ENCODE measurements at regions not wholly inside any gene's neighbourhood (a gene's known extent, or its start where the extent isn't known, plus 50 kb on each side); places are given as distances from the start of the nearest gene placed in this dataset.

DNA sequence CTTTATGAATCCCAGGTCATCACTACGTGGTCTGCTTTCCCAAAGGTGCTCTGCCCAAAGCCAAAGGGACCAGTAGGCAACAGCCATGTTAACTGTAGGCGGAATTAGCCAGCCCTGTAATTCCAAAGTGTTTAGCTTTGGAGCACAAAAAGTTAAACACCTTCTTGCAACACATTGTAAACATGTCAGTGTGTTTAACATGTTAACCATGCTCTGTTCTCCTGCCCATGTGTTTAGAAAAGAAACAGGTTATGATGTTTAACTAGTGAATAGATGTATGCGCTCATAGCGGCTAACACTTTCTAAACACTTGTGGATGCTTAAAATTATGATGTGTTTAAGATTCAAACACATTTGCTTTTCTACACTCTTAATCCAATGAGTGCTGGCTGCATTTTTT lies 292.4 kb downstream of the SRBD1 start:
- Histone ChIP-seq H3K9ac (ENCODE audit: low read length) (no peak overlapping the region), H4K20me1 (ENCODE audit: insufficient read depth, low read length) (no peaks in the 10 kb centered on the region), H3K36me3 (replicated peaks; ENCODE audit: low read depth, low read length) (no peaks in the 10 kb centered on the region), H3K9me3 (ENCODE audit: insufficient read depth, low read length) (no peaks in the 10 kb centered on the region), H2AFZ (ENCODE audit: low read depth, low read length) (no peak overlapping the region), H3K4me2 (ENCODE audit: low read length) (no peak overlapping the region), H3K4me3 (ENCODE audit: low read length) (no peak overlapping the region), H3K79me2 (ENCODE audit: low read length) (no peaks in the 10 kb centered on the region), H3K4me1 (ENCODE audit: low read length) (no peaks in the 10 kb centered on the region), H3K27ac (ENCODE audit: low read length) (no peak overlapping the region), H3K27me3 (ENCODE audit: low read depth, low read length) (no peaks in the 10 kb centered on the region)
- TF ChIP-seq, protein P1, sequence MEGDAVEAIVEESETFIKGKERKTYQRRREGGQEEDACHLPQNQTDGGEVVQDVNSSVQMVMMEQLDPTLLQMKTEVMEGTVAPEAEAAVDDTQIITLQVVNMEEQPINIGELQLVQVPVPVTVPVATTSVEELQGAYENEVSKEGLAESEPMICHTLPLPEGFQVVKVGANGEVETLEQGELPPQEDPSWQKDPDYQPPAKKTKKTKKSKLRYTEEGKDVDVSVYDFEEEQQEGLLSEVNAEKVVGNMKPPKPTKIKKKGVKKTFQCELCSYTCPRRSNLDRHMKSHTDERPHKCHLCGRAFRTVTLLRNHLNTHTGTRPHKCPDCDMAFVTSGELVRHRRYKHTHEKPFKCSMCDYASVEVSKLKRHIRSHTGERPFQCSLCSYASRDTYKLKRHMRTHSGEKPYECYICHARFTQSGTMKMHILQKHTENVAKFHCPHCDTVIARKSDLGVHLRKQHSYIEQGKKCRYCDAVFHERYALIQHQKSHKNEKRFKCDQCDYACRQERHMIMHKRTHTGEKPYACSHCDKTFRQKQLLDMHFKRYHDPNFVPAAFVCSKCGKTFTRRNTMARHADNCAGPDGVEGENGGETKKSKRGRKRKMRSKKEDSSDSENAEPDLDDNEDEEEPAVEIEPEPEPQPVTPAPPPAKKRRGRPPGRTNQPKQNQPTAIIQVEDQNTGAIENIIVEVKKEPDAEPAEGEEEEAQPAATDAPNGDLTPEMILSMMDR (IDR thresholded peaks at IDR 0.05; ENCODE audit: low read depth, low read length): no peak
- TF ChIP-seq EZH2phosphoT487 (IDR thresholded peaks at IDR 0.05; ENCODE audit: low read depth): no peak

DNA sequence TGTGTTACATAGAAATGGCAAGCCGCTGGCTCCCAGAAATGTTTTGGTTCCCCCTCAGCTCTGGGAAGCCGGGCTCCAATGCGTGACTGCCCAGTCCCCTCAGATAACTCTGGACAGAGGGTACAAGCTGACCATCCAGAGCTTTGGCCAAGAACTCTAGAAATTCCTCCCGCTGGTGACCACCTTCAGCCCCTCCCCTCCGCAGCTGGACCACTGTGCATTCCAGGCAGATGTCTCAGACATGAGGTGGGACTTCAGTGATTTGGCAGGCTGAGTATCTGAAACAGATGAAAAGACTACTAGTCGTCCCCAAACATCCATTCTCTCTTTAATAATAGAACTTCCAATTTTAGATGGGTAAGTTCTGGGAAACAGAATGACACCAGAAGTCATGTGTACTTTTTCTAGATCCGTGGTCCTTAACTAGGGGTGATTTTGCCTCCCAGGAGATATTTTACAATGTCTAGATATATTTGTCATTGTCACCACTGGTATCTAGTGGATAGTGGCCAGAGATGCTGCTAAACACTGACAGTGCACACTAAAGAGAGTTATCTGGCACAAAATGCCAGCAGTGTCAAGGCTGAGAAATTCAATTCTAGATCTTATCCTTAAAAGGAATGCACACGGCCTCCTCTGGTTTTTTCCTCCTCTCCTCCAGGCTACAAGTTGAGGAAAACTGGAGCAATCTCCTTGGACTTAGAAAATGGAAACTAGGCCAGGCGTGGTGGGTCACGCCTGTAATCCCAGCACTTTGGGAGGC lies 294.3 kb downstream of the SRBD1 start:
- Histone ChIP-seq H3K27me3 (ENCODE audit: low read depth, low read length) (no peaks in the 10 kb centered on the region), H3K9me3 (ENCODE audit: insufficient read depth, low read length) (no peaks in the 10 kb centered on the region), H3K4me2 (ENCODE audit: low read length) (no peak overlapping the region), H2AFZ (ENCODE audit: low read depth, low read length) (no peak overlapping the region), H4K20me1 (ENCODE audit: insufficient read depth, low read length) (no peaks in the 10 kb centered on the region), H3K36me3 (replicated peaks; ENCODE audit: low read depth, low read length) (no peaks in the 10 kb centered on the region), H3K4me1 (ENCODE audit: low read length) (no peaks in the 10 kb centered on the region), H3K27ac (ENCODE audit: low read length) (no peak overlapping the region), H3K4me3 (ENCODE audit: low read length) (no peak overlapping the region), H3K9ac (ENCODE audit: low read length) (no peak overlapping the region), H3K79me2 (ENCODE audit: low read length) (no peaks in the 10 kb centered on the region)
- TF ChIP-seq, protein P1 (IDR thresholded peaks at IDR 0.05; ENCODE audit: low read depth, low read length): no peak
- TF ChIP-seq EZH2phosphoT487 (IDR thresholded peaks at IDR 0.05; ENCODE audit: low read depth): no peak

DNA sequence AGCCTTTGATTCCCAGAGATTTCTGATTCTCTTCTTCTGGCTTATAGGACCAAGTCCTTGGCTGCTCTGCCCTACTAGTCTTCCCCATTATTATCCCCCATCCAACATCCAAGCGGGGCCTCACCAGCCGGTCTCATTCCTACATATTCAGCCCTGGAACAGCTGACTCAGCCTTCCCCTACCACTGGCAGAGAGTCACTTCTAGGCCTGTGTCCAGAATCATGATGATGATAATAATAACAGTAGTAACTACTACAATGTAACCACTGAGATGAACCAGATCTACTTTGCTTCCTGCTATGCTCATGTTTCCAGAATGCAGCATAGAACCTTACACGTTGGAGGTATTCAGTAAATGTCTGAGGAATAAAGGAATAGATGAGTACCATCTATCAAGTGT lies 295.2 kb downstream of the SRBD1 start:
- H3K9ac ChIP-seq (ENCODE audit: low read length): no peak overlapping the region
- H3K27ac ChIP-seq (ENCODE audit: low read length): no peak overlapping the region
- no peak overlapping the region for H2AFZ ChIP-seq (ENCODE audit: low read depth, low read length)
- no peaks in the 10 kb centered on the region for H3K4me1 ChIP-seq (ENCODE audit: low read length)
- H4K20me1 ChIP-seq (ENCODE audit: insufficient read depth, low read length): no peaks in the 10 kb centered on the region
- no peaks in the 10 kb centered on the region for H3K79me2 ChIP-seq (ENCODE audit: low read length)
- no peak overlapping the region for H3K4me2 ChIP-seq (ENCODE audit: low read length)
- no peak overlapping the region for H3K4me3 ChIP-seq (ENCODE audit: low read length)
- no peak for TF ChIP-seq EZH2phosphoT487 (IDR thresholded peaks at IDR 0.05; ENCODE audit: low read depth)
- TF ChIP-seq, protein P1 (IDR thresholded peaks at IDR 0.05; ENCODE audit: low read depth, low read length): no peak
- no peaks in the 10 kb centered on the region for H3K9me3 ChIP-seq (ENCODE audit: insufficient read depth, low read length)
- H3K27me3 ChIP-seq (ENCODE audit: low read depth, low read length): no peaks in the 10 kb centered on the region
- H3K36me3 ChIP-seq (replicated peaks; ENCODE audit: low read depth, low read length): no peaks in the 10 kb centered on the region

DNA sequence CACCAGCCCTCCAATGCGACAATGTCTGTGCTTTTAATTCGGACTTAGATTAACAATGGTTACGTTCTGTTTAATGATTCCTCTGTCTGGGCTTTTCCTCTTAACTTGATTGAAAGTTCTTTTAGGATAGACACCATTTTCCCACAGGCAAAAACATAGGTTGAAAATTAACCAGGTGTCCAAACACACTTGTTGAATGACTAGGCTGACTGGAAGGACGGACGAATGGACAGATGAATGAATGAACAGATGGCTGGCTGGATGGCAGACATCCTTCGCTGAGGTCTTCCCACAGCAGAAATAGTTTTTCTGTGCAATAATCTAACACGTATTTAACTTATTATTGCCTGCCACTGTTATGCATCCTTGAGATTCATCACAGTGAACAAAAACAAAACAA lies 298.8 kb downstream of the SRBD1 start:
- H3K79me2 ChIP-seq (ENCODE audit: low read length): no peaks in the 10 kb centered on the region
- H2AFZ ChIP-seq (ENCODE audit: low read depth, low read length): no peak overlapping the region
- no peaks in the 10 kb centered on the region for H4K20me1 ChIP-seq (ENCODE audit: insufficient read depth, low read length)
- no peaks in the 10 kb centered on the region for H3K4me1 ChIP-seq (ENCODE audit: low read length)
- H3K4me3 ChIP-seq (ENCODE audit: low read length): no peak overlapping the region
- H3K36me3 ChIP-seq (replicated peaks; ENCODE audit: low read depth, low read length): no peaks in the 10 kb centered on the region
- H3K4me2 ChIP-seq (ENCODE audit: low read length): no peak overlapping the region
- no peak overlapping the region for H3K27ac ChIP-seq (ENCODE audit: low read length)
- no peaks in the 10 kb centered on the region for H3K9me3 ChIP-seq (ENCODE audit: insufficient read depth, low read length)
- H3K27me3 ChIP-seq (ENCODE audit: low read depth, low read length): no peaks in the 10 kb centered on the region
- H3K9ac ChIP-seq (ENCODE audit: low read length): no peak overlapping the region
- TF ChIP-seq, protein P1 (IDR thresholded peaks at IDR 0.05; ENCODE audit: low read depth, low read length): no peak
- TF ChIP-seq EZH2phosphoT487 (IDR thresholded peaks at IDR 0.05; ENCODE audit: low read depth): no peak
